SK-N-SH (cell line): ENCODE measurements at regions not wholly inside any gene's neighbourhood (a gene's known extent, or its start where the extent isn't known, plus 50 kb on each side); places are given as distances from the start of the nearest gene placed in this dataset.

ENCODE experiments used
- CTCF ChIP-seq: fragments of 200-600 bp; sonication (generic); IDR thresholded peaks from 2 replicates; pipeline ENCODE4 v1.6.1; 2017; ENCODE audit warnings: antibody characterized with exemption, mild to moderate bottlenecking, moderate library complexity
- ELF1 ChIP-seq: IDR thresholded peaks from 2 replicates; pipeline ENCODE4 v1.4.0; 2012
- EZH2phosphoT487 ChIP-seq: fragments of 200-600 bp; sonication (generic); IDR thresholded peaks from 2 replicates; pipeline ENCODE4 v1.6.1; 2017; ENCODE audit warnings: low read depth, mixed run types, mild to moderate bottlenecking, antibody characterized with exemption, moderate library complexity, borderline replicate concordance
- FOXM1 ChIP-seq: IDR thresholded peaks from 2 replicates; pipeline ENCODE4 v1.4.0; 2012; ENCODE audit warnings: low read depth, mild to moderate bottlenecking
- IRF3 ChIP-seq: fragments of 150-350 bp; IDR thresholded peaks from 2 replicates; pipeline ENCODE4 v1.6.1; 2016; ENCODE audit warnings: mild to moderate bottlenecking, low read depth, low read length
- JUND ChIP-seq: IDR thresholded peaks from 2 replicates; pipeline ENCODE4 v1.4.0; 2012
- MAX ChIP-seq: IDR thresholded peaks from 2 replicates; pipeline ENCODE4 v1.4.0; 2012; ENCODE audit warnings: low read depth
- MXI1 ChIP-seq: IDR thresholded peaks from 2 replicates; pipeline ENCODE4 v1.6.1; 2012; ENCODE audit warnings: mild to moderate bottlenecking, low read depth, low read length, improper control_type of control experiment
- POLR2AphosphoS5 ChIP-seq: IDR thresholded peaks from 2 replicates; pipeline ENCODE4 v1.6.1; 2012; ENCODE audit warnings: low read depth, low read length
- REST ChIP-seq: IDR thresholded peaks from 2 replicates; pipeline ENCODE4 v1.6.1; 2012; ENCODE audit warnings: mild to moderate bottlenecking, low read depth, low read length, moderate library complexity
- SIN3A ChIP-seq: IDR thresholded peaks from 2 replicates; pipeline ENCODE4 v1.6.1; 2012; ENCODE audit warnings: low read depth, mild to moderate bottlenecking, low read length, moderate library complexity, borderline replicate concordance
- SMC3 ChIP-seq: IDR thresholded peaks from 2 replicates; pipeline ENCODE4 v1.6.1; 2012; ENCODE audit warnings: low read depth, low read length, improper control_type of control experiment
- TAF1 ChIP-seq: IDR thresholded peaks from 2 replicates; pipeline ENCODE4 v1.6.1; 2012; ENCODE audit warnings: low read depth, mild to moderate bottlenecking, low read length, moderate library complexity, borderline replicate concordance
- TF ChIP-seq, protein P1 (sequence below): fragments of 150-350 bp; IDR thresholded peaks from 2 replicates; pipeline ENCODE4 v1.6.1; 2017; ENCODE audit warnings: antibody characterized with exemption, low read length, low read depth, borderline replicate concordance

GRCh38 chr6:156587751-156588301 lies 189.4 kb upstream of the ARID1B start:
- no peak for TF ChIP-seq FOXM1
- TF ChIP-seq CTCF = no peak
- TF ChIP-seq MXI1 = no peak
- TF ChIP-seq MAX = no peak
- no peak for TF ChIP-seq SIN3A
- TF ChIP-seq POLR2AphosphoS5 = no peak
- TF ChIP-seq IRF3 = no peak
- no peak for TF ChIP-seq REST
- no peak for TF ChIP-seq EZH2phosphoT487
- no peak for TF ChIP-seq JUND
- TF ChIP-seq, protein P1, sequence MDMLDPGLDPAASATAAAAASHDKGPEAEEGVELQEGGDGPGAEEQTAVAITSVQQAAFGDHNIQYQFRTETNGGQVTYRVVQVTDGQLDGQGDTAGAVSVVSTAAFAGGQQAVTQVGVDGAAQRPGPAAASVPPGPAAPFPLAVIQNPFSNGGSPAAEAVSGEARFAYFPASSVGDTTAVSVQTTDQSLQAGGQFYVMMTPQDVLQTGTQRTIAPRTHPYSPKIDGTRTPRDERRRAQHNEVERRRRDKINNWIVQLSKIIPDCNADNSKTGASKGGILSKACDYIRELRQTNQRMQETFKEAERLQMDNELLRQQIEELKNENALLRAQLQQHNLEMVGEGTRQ = no peak
- no peak for TF ChIP-seq TAF1
- TF ChIP-seq ELF1 = no peak
- TF ChIP-seq SMC3 = no peak
